Nephron (organoid): ENCODE measurements at regions not wholly inside any gene's neighbourhood (a gene's known extent, or its start where the extent isn't known, plus 50 kb on each side); places are given as distances from the start of the nearest gene placed in this dataset.

Experiments
- H3K27ac Mint-ChIP-seq, 3 experiments: 2 replicates each; pipeline ENCODE4 v1.8.0; 2020; ENCODE audit warnings: mixed read lengths in 3 of 3, mild to moderate bottlenecking in 2 of 3, moderate library complexity in 1 of 3
- H3K27me3 Mint-ChIP-seq: 2 replicates; pipeline ENCODE4 v1.8.0; 2021; ENCODE audit warnings: low read depth, mild to moderate bottlenecking, moderate library complexity, mixed read lengths
- H3K36me3 Mint-ChIP-seq: 2 replicates; pipeline ENCODE4 v1.8.0; 2020; ENCODE audit warnings: low read depth, mixed read lengths
- H3K4me1 Mint-ChIP-seq: 2 replicates; pipeline ENCODE4 v1.8.0; 2020; ENCODE audit warnings: mixed read lengths
- H3K4me3 Mint-ChIP-seq, 3 experiments: 2 replicates each; pipeline ENCODE4 v1.8.0; 2020; ENCODE audit warnings: mild to moderate bottlenecking in 3 of 3, mixed read lengths in 3 of 3, moderate library complexity in 2 of 3
- H3K9me3 Mint-ChIP-seq: 2 replicates; pipeline ENCODE4 v1.8.0; 2020; ENCODE audit warnings: mixed read lengths
- TF ChIP-seq, protein P1 (sequence below), 3 experiments: fragments of 200-600 bp; sonication (generic); IDR thresholded peaks; one replicate each; pipeline ENCODE4 v1.5.0; 2021; ENCODE audit warnings: antibody characterized with exemption in 3 of 3; ENCODE audit not compliant: unreplicated experiment in 3 of 3

DNA sequence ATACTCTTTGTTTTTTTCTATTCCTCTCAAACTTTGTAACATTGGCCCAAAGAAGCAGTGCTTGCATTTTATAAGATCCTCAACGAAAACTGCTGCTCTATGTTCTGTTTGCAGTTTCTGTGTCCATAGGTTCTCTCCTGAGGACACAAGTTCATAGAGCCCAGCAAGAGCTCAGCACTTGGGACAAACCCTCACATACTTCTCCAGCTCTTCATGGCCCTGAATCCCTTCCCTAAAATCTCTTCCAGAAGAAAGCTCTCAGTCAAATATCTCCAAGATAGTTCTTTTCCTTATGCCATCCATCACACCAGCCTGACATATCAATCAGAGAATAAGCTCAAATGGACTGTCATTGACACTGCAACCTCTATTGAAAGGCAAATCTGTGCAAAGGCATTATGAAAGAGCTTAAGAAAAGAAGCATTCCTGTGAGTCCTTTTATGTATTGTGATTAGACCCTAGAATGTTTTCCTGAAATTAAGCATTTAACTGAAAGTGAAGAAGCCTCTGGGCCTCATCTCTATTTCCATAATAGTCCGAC lies 405.5 kb downstream of the ANKRD7 start:
- TF ChIP-seq, protein P1, sequence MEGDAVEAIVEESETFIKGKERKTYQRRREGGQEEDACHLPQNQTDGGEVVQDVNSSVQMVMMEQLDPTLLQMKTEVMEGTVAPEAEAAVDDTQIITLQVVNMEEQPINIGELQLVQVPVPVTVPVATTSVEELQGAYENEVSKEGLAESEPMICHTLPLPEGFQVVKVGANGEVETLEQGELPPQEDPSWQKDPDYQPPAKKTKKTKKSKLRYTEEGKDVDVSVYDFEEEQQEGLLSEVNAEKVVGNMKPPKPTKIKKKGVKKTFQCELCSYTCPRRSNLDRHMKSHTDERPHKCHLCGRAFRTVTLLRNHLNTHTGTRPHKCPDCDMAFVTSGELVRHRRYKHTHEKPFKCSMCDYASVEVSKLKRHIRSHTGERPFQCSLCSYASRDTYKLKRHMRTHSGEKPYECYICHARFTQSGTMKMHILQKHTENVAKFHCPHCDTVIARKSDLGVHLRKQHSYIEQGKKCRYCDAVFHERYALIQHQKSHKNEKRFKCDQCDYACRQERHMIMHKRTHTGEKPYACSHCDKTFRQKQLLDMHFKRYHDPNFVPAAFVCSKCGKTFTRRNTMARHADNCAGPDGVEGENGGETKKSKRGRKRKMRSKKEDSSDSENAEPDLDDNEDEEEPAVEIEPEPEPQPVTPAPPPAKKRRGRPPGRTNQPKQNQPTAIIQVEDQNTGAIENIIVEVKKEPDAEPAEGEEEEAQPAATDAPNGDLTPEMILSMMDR (IDR thresholded peaks at IDR 0.05; ENCODE audit: unreplicated experiment in 3 of 3): no peak
- Mint-ChIP-seq H3K4me1 (no peaks in the 10 kb centered on the region), H3K36me3 (no peaks in the 10 kb centered on the region)

GRCh38 chr7:118642396-118642795 lies 417.9 kb downstream of the ANKRD7 start:
- TF ChIP-seq, protein P1 (IDR thresholded peaks at IDR 0.05; ENCODE audit: unreplicated experiment in 3 of 3): no peak
- H3K4me3 Mint-ChIP-seq: no peak overlapping the region
- H3K27ac Mint-ChIP-seq: peak overlapping the region in 1 of 3 experiments; percentile 12
- no peaks in the 10 kb centered on the region for H3K27me3 Mint-ChIP-seq
- H3K36me3 Mint-ChIP-seq: no peaks in the 10 kb centered on the region
- H3K9me3 Mint-ChIP-seq: no peaks in the 10 kb centered on the region
- H3K4me1 Mint-ChIP-seq: peaks cover 12% of the 10 kb centered on the region

More for the DNA sequence above, 405.5 kb downstream of the ANKRD7 start:
- H3K27ac Mint-ChIP-seq: no peak overlapping the region
- H3K27me3 Mint-ChIP-seq: no peaks in the 10 kb centered on the region
- H3K9me3 Mint-ChIP-seq: no peaks in the 10 kb centered on the region
- H3K4me3 Mint-ChIP-seq: no peak overlapping the region

DNA sequence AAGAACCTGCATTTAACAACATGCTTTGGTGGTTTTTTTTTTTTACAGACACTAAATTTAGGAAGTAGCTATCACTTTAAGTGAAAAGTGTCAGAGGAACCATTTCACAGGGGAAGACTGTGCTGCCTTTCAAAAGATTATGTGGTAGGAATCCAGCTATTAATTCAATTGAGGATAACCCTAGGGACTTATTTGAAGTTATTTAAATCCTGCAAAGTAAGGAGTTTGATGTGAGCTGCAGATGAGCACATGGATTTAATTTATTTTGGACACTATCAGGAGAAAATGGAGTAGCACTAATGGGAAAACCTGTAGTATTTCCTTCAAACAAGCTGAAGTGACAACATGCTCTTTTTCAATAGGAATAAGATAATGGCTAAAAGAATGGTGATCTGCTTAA lies 419.8 kb downstream of the ANKRD7 start:
- no peaks in the 10 kb centered on the region for H3K36me3 Mint-ChIP-seq
- H3K27ac Mint-ChIP-seq: no peak overlapping the region
- H3K27me3 Mint-ChIP-seq: no peaks in the 10 kb centered on the region
- TF ChIP-seq, protein P1 (IDR thresholded peaks at IDR 0.05; ENCODE audit: unreplicated experiment in 3 of 3): no peak
- H3K9me3 Mint-ChIP-seq: no peaks in the 10 kb centered on the region
- H3K4me3 Mint-ChIP-seq: no peak overlapping the region
- H3K4me1 Mint-ChIP-seq: peaks cover 12% of the 10 kb centered on the region

DNA sequence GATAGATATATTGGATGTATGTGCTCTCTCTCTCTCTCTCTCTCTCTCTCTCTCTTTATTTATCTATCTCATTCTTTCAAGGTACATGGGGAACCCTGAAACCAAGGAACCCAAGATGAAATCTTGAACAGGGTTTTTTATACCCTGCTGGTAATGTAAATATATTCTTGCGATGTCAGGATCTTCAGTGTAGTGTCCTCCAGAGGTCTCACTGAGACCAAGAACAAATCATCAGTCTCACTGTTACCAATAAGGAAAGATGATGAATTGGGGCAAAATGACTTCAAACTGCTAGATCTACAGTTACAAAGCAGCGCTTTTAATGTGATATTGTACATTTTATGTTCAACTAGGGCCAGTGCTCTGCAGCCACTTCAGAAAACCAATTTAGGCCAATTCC lies 423.5 kb downstream of the ANKRD7 start:
- TF ChIP-seq, protein P1 (IDR thresholded peaks at IDR 0.05; ENCODE audit: unreplicated experiment in 3 of 3): peak in 1 of 3 experiments; percentile 8

GRCh38 chr7:118657391-118658005 lies 433.0 kb downstream of the ANKRD7 start:
- Mint-ChIP-seq H3K27me3 (no peaks in the 10 kb centered on the region), H3K36me3 (no peaks in the 10 kb centered on the region), H3K4me1 (peaks cover 4% of the 10 kb centered on the region), H3K4me3 (no peak overlapping the region), H3K27ac (peak overlapping the region in 2 of 3 experiments; percentile 10 to 45), H3K9me3 (no peaks in the 10 kb centered on the region)
- TF ChIP-seq, protein P1 (IDR thresholded peaks at IDR 0.05; ENCODE audit: unreplicated experiment in 3 of 3): no peak

More for the DNA sequence above, 423.5 kb downstream of the ANKRD7 start:
- no peaks in the 10 kb centered on the region for H3K9me3 Mint-ChIP-seq
- H3K27me3 Mint-ChIP-seq: no peaks in the 10 kb centered on the region
- peaks cover 5% of the 10 kb centered on the region for H3K4me1 Mint-ChIP-seq
- H3K36me3 Mint-ChIP-seq: no peaks in the 10 kb centered on the region
- no peak overlapping the region for H3K4me3 Mint-ChIP-seq
- H3K27ac Mint-ChIP-seq: no peak overlapping the region

- Mint-ChIP-seq H3K27ac (no peak overlapping the region), H3K27me3 (no peaks in the 10 kb centered on the region), H3K4me1 (peaks cover 3% of the 10 kb centered on the region), H3K36me3 (no peaks in the 10 kb centered on the region), H3K4me3 (no peak overlapping the region), H3K9me3 (no peaks in the 10 kb centered on the region)
- TF ChIP-seq, protein P1 (IDR thresholded peaks at IDR 0.05; ENCODE audit: unreplicated experiment in 3 of 3): no peak
Measured at GRCh38 chr7:118662266-118662665, 437.8 kb downstream of the ANKRD7 start.
